GM23338 (cell line): ENCODE measurements at regions not wholly inside any gene's neighbourhood (a gene's known extent, or its start where the extent isn't known, plus 50 kb on each side); places are given as distances from the start of the nearest gene placed in this dataset.

ENCODE experiments used
- ATAC-seq: fragments of 200-7000 bp; cut with Tn5 transposase; 3 replicates; pipeline ENCODE4 v1.9.1; 2020
- DNase-seq: peaks from one replicate; pipeline ENCODE4 v3.0.0-alpha.2; 2015; ENCODE audit warnings: low spot score
- H2AFZ ChIP-seq: fragments of 200-600 bp; sonication (generic); 2 replicates; pipeline ENCODE4 v1.8.0; 2016; ENCODE audit warnings: antibody characterized with exemption, mild to moderate bottlenecking, moderate library complexity
- H3F3A ChIP-seq: fragments of 200-600 bp; sonication (generic); replicated peaks from 2 replicates; pipeline ENCODE4 v1.8.0; 2017; ENCODE audit warnings: antibody characterized with exemption, mixed run types, low read depth
- H3K27ac ChIP-seq: fragments of 200-600 bp; sonication (generic); 2 replicates; pipeline ENCODE4 v1.6.1; 2016; ENCODE audit warnings: low read depth
- H3K27me3 ChIP-seq: fragments of 200-600 bp; sonication (generic); 2 replicates; pipeline ENCODE4 v1.8.0; 2016; ENCODE audit warnings: mild to moderate bottlenecking, mixed run types, moderate library complexity; ENCODE audit not compliant: insufficient read depth
- H3K36me3 ChIP-seq: fragments of 200-600 bp; sonication (generic); 2 replicates; pipeline ENCODE4 v1.8.0; 2016; ENCODE audit warnings: mild to moderate bottlenecking; ENCODE audit not compliant: insufficient read depth
- H3K4me1 ChIP-seq: fragments of 200-600 bp; sonication (generic); 2 replicates; pipeline ENCODE4 v1.8.0; 2016; ENCODE audit warnings: mild to moderate bottlenecking, moderate library complexity; ENCODE audit not compliant: insufficient read depth
- H3K4me2 ChIP-seq: fragments of 200-600 bp; sonication (generic); 2 replicates; pipeline ENCODE4 v1.7.1; 2017; ENCODE audit warnings: mixed run types
- H3K4me3 ChIP-seq: fragments of 200-600 bp; sonication (generic); 2 replicates; pipeline ENCODE4 v1.6.1; 2016; ENCODE audit warnings: mixed run types
- H3K79me2 ChIP-seq: fragments of 200-600 bp; sonication (generic); replicated peaks from 2 replicates; pipeline ENCODE4 v1.8.0; 2017; ENCODE audit warnings: mild to moderate bottlenecking; ENCODE audit not compliant: insufficient read depth
- H3K9me2 ChIP-seq: fragments of 200-600 bp; sonication (generic); 2 replicates; pipeline ENCODE4 v1.8.0; 2017; ENCODE audit not compliant: insufficient read depth
- H4K20me1 ChIP-seq: fragments of 200-600 bp; sonication (generic); replicated peaks from 2 replicates; pipeline ENCODE4 v1.8.0; 2017; ENCODE audit warnings: mild to moderate bottlenecking; ENCODE audit not compliant: insufficient read depth
- H3K27ac Mint-ChIP-seq: 2 replicates; pipeline ENCODE4 v1.8.0; 2020; ENCODE audit warnings: inconsistent platforms, mild to moderate bottlenecking, moderate library complexity, mixed read lengths
- H3K27me3 Mint-ChIP-seq: 3 replicates; pipeline ENCODE4 v1.8.0; 2022; ENCODE audit warnings: low read depth, mild to moderate bottlenecking, moderate library complexity, mixed read lengths, inconsistent platforms; ENCODE audit not compliant: insufficient read depth, poor library complexity
- H3K36me3 Mint-ChIP-seq: 3 replicates; pipeline ENCODE4 v1.8.0; 2021; ENCODE audit warnings: low read depth, mild to moderate bottlenecking, inconsistent platforms, moderate library complexity, mixed read lengths
- H3K4me1 Mint-ChIP-seq: 3 replicates; pipeline ENCODE4 v1.8.0; 2020; ENCODE audit warnings: mild to moderate bottlenecking, inconsistent platforms, mixed read lengths
- H3K4me3 Mint-ChIP-seq: 3 replicates; pipeline ENCODE4 v1.8.0; 2021; ENCODE audit warnings: moderate library complexity, mild to moderate bottlenecking, inconsistent platforms, mixed read lengths
- H3K9me3 Mint-ChIP-seq: 3 replicates; pipeline ENCODE4 v1.8.0; 2020; ENCODE audit warnings: moderate library complexity, mild to moderate bottlenecking, inconsistent platforms, mixed read lengths
- CREB1 ChIP-seq: fragments of 250-450 bp; sonication (Bioruptor Pico); IDR thresholded peaks from 2 replicates; pipeline ENCODE4 v1.5.0; 2020; ENCODE audit warnings: low read depth, mild to moderate bottlenecking, moderate library complexity
- CTCF ChIP-seq, 2 experiments: fragments of 200-600 bp in 1 of 2; sonication (generic) in 1 of 2; conservative IDR thresholded peaks; 2 replicates each; pipeline versions ENCODE4 v1.5.1 to v1.6.1; 2016 to 2017; ENCODE audit warnings: antibody characterized with exemption in 2 of 2, low read depth in 2 of 2, mild to moderate bottlenecking in 2 of 2, moderate library complexity in 1 of 2
- ETS1 ChIP-seq: IDR thresholded peaks from 2 replicates; pipeline ENCODE4 v1.6.1; 2016; ENCODE audit warnings: antibody characterized with exemption
- EZH2 ChIP-seq: fragments of 200-600 bp; sonication (generic); IDR thresholded peaks from one replicate; pipeline ENCODE4 v1.8.0; 2017; ENCODE audit warnings: antibody characterized with exemption, mild to moderate bottlenecking, low read depth; ENCODE audit not compliant: unreplicated experiment
- JUNB ChIP-seq: IDR thresholded peaks from one replicate; pipeline ENCODE4 v1.6.1; 2016; ENCODE audit warnings: antibody characterized with exemption; ENCODE audit not compliant: unreplicated experiment
- NANOG ChIP-seq: IDR thresholded peaks from 2 replicates; pipeline ENCODE4 v1.6.1; 2016; ENCODE audit warnings: antibody characterized with exemption, borderline replicate concordance
- POLR2AphosphoS5 ChIP-seq: IDR thresholded peaks from 2 replicates; pipeline ENCODE4 v1.6.1; 2016; ENCODE audit warnings: antibody characterized with exemption, low read depth
- ZNF114 ChIP-seq: fragments of 250-450 bp; sonication (Bioruptor Pico); IDR thresholded peaks from 2 replicates; pipeline ENCODE4 v1.5.0; 2020; ENCODE audit warnings: mild to moderate bottlenecking, moderate library complexity
- ZNF331 ChIP-seq: fragments of 250-450 bp; sonication (Bioruptor Pico); IDR thresholded peaks from 2 replicates; pipeline ENCODE4 v1.5.0; 2020; ENCODE audit warnings: low read depth, mild to moderate bottlenecking, moderate library complexity

DNA sequence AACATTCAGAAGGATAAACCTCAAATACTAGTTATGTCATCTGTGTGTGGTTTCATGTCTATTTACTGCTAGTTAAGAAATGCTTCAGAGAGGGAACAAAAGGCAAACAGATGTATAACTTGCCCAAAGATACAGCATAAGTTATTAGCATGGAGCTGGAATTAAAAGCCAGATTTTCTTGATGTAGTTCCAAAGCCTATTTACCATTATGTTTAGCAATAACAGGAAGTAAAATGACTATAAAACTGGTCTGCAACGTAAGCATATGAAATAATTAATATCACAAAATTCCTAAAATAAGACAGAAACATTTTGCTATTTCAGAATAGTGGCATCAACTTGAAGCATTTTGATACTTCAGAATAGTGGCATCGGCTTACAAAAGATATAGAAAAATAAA lies 1232.8 kb downstream of the NCAM2 start:
- TF ChIP-seq JUNB (no peak), CTCF (conservative IDR thresholded peaks at IDR 0.05; ENCODE audit: low read depth in 2 of 2) (no peak), EZH2 (no peak), CREB1 (CRISPR knock-in tag) (no peak), NANOG (no peak), POLR2AphosphoS5 (no peak), ZNF331 (no peak), ZNF114 (no peak), ETS1 (no peak)
- Mint-ChIP-seq H3K4me1 (peaks cover 7% of the 10 kb centered on the region; the same call in 2 of the 3 replicates), H3K27ac (no peak overlapping the region), H3K4me3 (no peak overlapping the region), H3K27me3 (no peaks in the 10 kb centered on the region), H3K36me3 (no peaks in the 10 kb centered on the region), H3K9me3 (no peaks in the 10 kb centered on the region)
- DNase-seq = no peak
- H3K4me2 ChIP-seq = no peak overlapping the region
- H3F3A ChIP-seq = no peaks in the 10 kb centered on the region
- no peak overlapping the region for H3K27ac ChIP-seq
- H3K36me3 ChIP-seq = no peaks in the 10 kb centered on the region
- H3K4me1 ChIP-seq = 0 out of 2 replicates have a peak, but pooled peaks cover 4% of the 10 kb centered on the region
- H3K27me3 ChIP-seq = no peaks in the 10 kb centered on the region
- no peaks in the 10 kb centered on the region for H4K20me1 ChIP-seq
- H3K79me2 ChIP-seq = no peaks in the 10 kb centered on the region
- ATAC-seq = no peak
- no peaks in the 10 kb centered on the region; the same call in 1 of the 2 replicates for H3K9me2 ChIP-seq
- no peak overlapping the region for H3K4me3 ChIP-seq
- no peak overlapping the region for H2AFZ ChIP-seq

DNA sequence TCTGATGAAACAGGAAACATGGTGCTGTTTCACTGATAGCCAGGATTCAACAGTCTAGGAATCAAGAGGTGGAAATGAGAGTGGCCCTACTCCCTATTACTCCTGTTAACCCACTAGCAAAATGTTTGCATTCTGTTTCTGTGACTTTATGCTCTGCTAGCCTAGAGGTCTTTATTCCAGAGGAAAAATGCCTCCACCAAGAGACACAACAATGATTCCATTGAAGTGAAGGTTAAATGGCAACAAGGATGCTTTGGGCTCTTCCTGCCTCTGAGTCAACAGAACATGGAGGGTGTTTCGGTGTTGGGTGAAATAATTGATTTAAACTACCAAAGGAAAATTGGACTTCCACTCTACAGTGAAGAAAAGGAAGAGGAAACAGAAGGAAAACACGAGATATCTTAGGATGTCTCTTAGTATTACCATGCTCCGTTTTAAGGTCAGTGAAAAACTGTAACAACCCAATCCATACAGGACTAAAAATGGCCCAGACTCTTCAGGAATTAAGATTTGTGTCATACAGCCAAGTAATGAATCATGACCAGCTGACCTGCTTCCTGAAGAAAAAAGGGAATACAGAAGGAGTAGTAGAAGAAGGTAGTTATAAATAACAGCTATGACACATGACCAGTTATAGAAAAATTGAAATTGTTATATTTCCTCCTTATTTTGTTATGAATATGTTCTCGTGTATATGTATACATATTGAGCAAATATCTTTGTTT lies 1237.8 kb downstream of the NCAM2 start:
- H3K4me1 Mint-ChIP-seq = peaks cover 7% of the 10 kb centered on the region; the same call in 2 of the 3 replicates
- H3F3A ChIP-seq = no peaks in the 10 kb centered on the region
- peaks cover 16% of the 10 kb centered on the region for H3K9me3 Mint-ChIP-seq
- H3K27me3 ChIP-seq = no peaks in the 10 kb centered on the region
- no peaks in the 10 kb centered on the region for H4K20me1 ChIP-seq
- H3K79me2 ChIP-seq = no peaks in the 10 kb centered on the region
- no peaks in the 10 kb centered on the region for H3K4me1 ChIP-seq
- H3K27ac ChIP-seq = no peak overlapping the region
- H3K36me3 Mint-ChIP-seq = peaks cover 13% of the 10 kb centered on the region
- no peak overlapping the region for H2AFZ ChIP-seq
- no peaks in the 10 kb centered on the region for H3K36me3 ChIP-seq
- peaks cover 14% of the 10 kb centered on the region for H3K9me2 ChIP-seq
- ATAC-seq = no peak
- DNase-seq = no peak
- no peaks in the 10 kb centered on the region for H3K27me3 Mint-ChIP-seq
- H3K4me3 Mint-ChIP-seq = no peak overlapping the region
- H3K4me3 ChIP-seq = no peak overlapping the region
- no peak overlapping the region for H3K27ac Mint-ChIP-seq
- no peak overlapping the region for H3K4me2 ChIP-seq
- no peak for TF ChIP-seq NANOG
- TF ChIP-seq ZNF331 = no peak
